HCT116 (cell line): ENCODE measurements at regions not wholly inside any gene's neighbourhood (a gene's known extent, or its start where the extent isn't known, plus 50 kb on each side); places are given as distances from the start of the nearest gene placed in this dataset.

Source experiments
- ATAC-seq: fragments of 200-7000 bp; cut with Tn5 transposase; 2 replicates; pipeline ENCODE4 v1.9.1; 2020; ENCODE audit warnings: mild to moderate bottlenecking, moderate library complexity
- BruUV-seq: library from RNA; stranded (reverse); fragments of 400-500 nt; replicated peaks from 2 replicates; lab custom pipeline; 2021; lab: Mats Ljungman, UMichigan
- CTCF ChIA-PET: fragments of 300-600 bp; sonication (Branson Sonifier 250); formaldehyde crosslinking; loops from one replicate; lab custom pipeline; 2021; ENCODE audit warnings: antibody characterized with exemption; lab: Charles Lee
- POLR2A ChIA-PET: fragments of 300-600, 350-600 bp; sonication (Branson Sonifier 250); formaldehyde crosslinking; loops from one replicate; lab custom pipeline; 2021; ENCODE audit warnings: antibody characterized with exemption; lab: Charles Lee
- RAD21 ChIA-PET, 2 experiments: fragments of 300-600 bp; sonication (Branson Sonifier 250); formaldehyde crosslinking; loops; one replicate each; lab custom pipeline; 2023; ENCODE audit warnings: low total read pairs in 2 of 2; ENCODE audit not compliant: uncharacterized antibody in 2 of 2, unreplicated experiment in 2 of 2, low non-redundant PET in 1 of 2; lab: Charles Lee
- DNase-seq: peaks from one replicate; pipeline ENCODE4 v3.0.0-alpha.2; 2010; ENCODE audit warnings: low read depth, low spot score
- H2AFZ ChIP-seq: fragments of 200-600 bp; shearing (Covaris generic), sonication (generic); 2 replicates; pipeline ENCODE4 v1.6.1; 2017; ENCODE audit warnings: low read depth, mixed run types, mixed read lengths, antibody characterized with exemption, low read length; ENCODE audit not compliant: poor library complexity, severe bottlenecking
- H3K27ac ChIP-seq: 2 replicates; pipeline ENCODE4 v1.5.1; 2012; ENCODE audit warnings: low read depth, low read length
- H3K27me3 ChIP-seq: fragments of 200-600 bp; sonication (generic); 2 replicates; pipeline ENCODE4 v1.6.1; 2016; ENCODE audit warnings: mixed run types, low read length, mixed read lengths; ENCODE audit not compliant: insufficient read depth
- H3K36me3 ChIP-seq, 2 experiments: fragments of 200-500 bp in 1 of 2; fragments of 200-600 bp in 1 of 2; sonication (Bioruptor generic) in 1 of 2; sonication (generic) in 1 of 2; 2 replicates each; pipeline versions ENCODE4 v1.5.1 to v1.6.1; 2014 to 2016; ENCODE audit warnings: low read length in 2 of 2, inconsistent platforms in 1 of 2, mixed read lengths in 1 of 2, mixed run types in 1 of 2; ENCODE audit not compliant: insufficient read depth in 2 of 2, control insufficient read depth in 1 of 2
- H3K4me1 ChIP-seq, 2 experiments: fragments of 200-600 bp in 1 of 2; sonication (generic) in 1 of 2; 2 replicates each; pipeline versions ENCODE4 v1.5.1 to v1.6.1; 2012 to 2017; ENCODE audit warnings: low read length in 2 of 2, inconsistent platforms in 1 of 2, mild to moderate bottlenecking in 1 of 2, mixed read lengths in 1 of 2, mixed run types in 1 of 2, moderate library complexity in 1 of 2; ENCODE audit not compliant: insufficient read depth in 2 of 2, control insufficient read depth in 1 of 2
- H3K4me2 ChIP-seq: fragments of 200-600 bp; sonication (generic); 2 replicates; pipeline ENCODE4 v1.6.1; 2017; ENCODE audit warnings: mixed run types, low read length, mixed read lengths
- H3K4me3 ChIP-seq, 2 experiments: fragments of 200-600 bp in 1 of 2; sonication (generic) in 1 of 2; replicated peaks in 1 of 2; 2 replicates each; pipeline ENCODE4 v1.5.1; 2011 to 2016; ENCODE audit warnings: low read length in 2 of 2, control low read depth in 1 of 2, low read depth in 1 of 2, mild to moderate bottlenecking in 1 of 2, mixed read lengths in 1 of 2, mixed run types in 1 of 2
- H3K79me2 ChIP-seq: fragments of 200-600 bp; sonication (generic); 2 replicates; pipeline ENCODE4 v1.6.1; 2017; ENCODE audit warnings: mild to moderate bottlenecking, mixed run types, low read length, moderate library complexity, mixed read lengths; ENCODE audit not compliant: insufficient read depth
- H3K9ac ChIP-seq: fragments of 200-600 bp; sonication (generic); 2 replicates; pipeline ENCODE4 v1.6.1; 2016; ENCODE audit warnings: low read length, mixed read lengths
- H3K9me2 ChIP-seq: fragments of 200-600 bp; sonication (generic), shearing (Covaris generic); 2 replicates; pipeline ENCODE4 v1.6.1; 2017; ENCODE audit warnings: mixed run types, mild to moderate bottlenecking, moderate library complexity; ENCODE audit not compliant: insufficient read depth
- H3K9me3 ChIP-seq, 2 experiments: fragments of 200-500 bp in 1 of 2; fragments of 200-600 bp in 1 of 2; sonication (Bioruptor generic) in 1 of 2; sonication (generic) in 1 of 2; 2 replicates each; pipeline ENCODE4 v1.6.1; 2014 to 2017; ENCODE audit warnings: low read length in 2 of 2, mixed read lengths in 2 of 2, inconsistent platforms in 1 of 2, low read depth in 1 of 2, mild to moderate bottlenecking in 1 of 2, mixed run types in 1 of 2, moderate library complexity in 1 of 2; ENCODE audit not compliant: control insufficient read depth in 1 of 2, insufficient read depth in 1 of 2
- H4K20me1 ChIP-seq: fragments of 200-600 bp; sonication (generic), shearing (Covaris generic); 2 replicates; pipeline ENCODE4 v1.6.1; 2017; ENCODE audit warnings: mixed run types, mild to moderate bottlenecking, moderate library complexity; ENCODE audit not compliant: insufficient read depth
- EGR1 ChIP-seq: IDR thresholded peaks from 2 replicates; pipeline ENCODE4 v1.6.1; 2012; ENCODE audit warnings: low read depth
- EZH2 ChIP-seq: fragments of 200-600 bp; sonication (generic); IDR thresholded peaks from 2 replicates; pipeline ENCODE4 v1.6.1; 2017; ENCODE audit warnings: antibody characterized with exemption, mixed run types
- JUND ChIP-seq: IDR thresholded peaks from 2 replicates; pipeline ENCODE4 v1.6.1; 2012
- POLR2A ChIP-seq: IDR thresholded peaks from 2 replicates; pipeline ENCODE4 v1.7.0; 2011; ENCODE audit warnings: borderline replicate concordance; ENCODE audit not compliant: insufficient read depth, insufficient read length; ENCODE audit errors: extremely low read depth
- SRF ChIP-seq: IDR thresholded peaks from 2 replicates; pipeline ENCODE4 v1.6.1; 2012; ENCODE audit warnings: low read depth
- intact Hi-C: fragments of 100-400 bp; cut with micrococcal nuclease; formaldehyde crosslinking; loops from 2 replicates; pipeline ENCODE4 v1.10.0; 2022
- TF ChIP-seq, protein P1 (sequence below): IDR thresholded peaks from 2 replicates; pipeline ENCODE4 v1.6.1; 2011; ENCODE audit warnings: mild to moderate bottlenecking, low read length, moderate library complexity; ENCODE audit not compliant: insufficient replicate concordance; ENCODE audit errors: extremely low read depth
- TF ChIP-seq, protein P2 (sequence below): IDR thresholded peaks from 2 replicates; pipeline ENCODE4 v1.6.1; 2012; ENCODE audit warnings: low read depth

DNA sequence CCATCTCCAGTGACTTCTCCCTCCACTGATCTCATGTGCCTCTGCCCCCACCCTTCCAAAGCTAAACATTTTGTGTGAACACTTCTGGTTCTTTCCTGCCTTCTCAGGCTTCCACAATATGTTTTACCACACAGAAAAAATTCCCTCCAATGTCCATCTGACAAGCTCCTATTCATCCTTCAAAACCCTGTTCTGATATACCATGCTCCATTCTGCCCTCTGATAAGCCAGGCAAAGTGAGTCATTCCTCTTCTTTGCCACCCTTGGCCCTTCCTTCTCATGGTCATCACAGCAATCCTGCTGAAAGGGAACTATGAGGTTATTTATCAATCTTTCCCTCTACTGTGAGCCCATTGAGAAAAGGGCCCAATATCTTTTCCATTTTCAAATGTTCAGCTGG lies 97.6 kb downstream of the BARX1 start (continued):
- TF ChIP-seq, protein P1, sequence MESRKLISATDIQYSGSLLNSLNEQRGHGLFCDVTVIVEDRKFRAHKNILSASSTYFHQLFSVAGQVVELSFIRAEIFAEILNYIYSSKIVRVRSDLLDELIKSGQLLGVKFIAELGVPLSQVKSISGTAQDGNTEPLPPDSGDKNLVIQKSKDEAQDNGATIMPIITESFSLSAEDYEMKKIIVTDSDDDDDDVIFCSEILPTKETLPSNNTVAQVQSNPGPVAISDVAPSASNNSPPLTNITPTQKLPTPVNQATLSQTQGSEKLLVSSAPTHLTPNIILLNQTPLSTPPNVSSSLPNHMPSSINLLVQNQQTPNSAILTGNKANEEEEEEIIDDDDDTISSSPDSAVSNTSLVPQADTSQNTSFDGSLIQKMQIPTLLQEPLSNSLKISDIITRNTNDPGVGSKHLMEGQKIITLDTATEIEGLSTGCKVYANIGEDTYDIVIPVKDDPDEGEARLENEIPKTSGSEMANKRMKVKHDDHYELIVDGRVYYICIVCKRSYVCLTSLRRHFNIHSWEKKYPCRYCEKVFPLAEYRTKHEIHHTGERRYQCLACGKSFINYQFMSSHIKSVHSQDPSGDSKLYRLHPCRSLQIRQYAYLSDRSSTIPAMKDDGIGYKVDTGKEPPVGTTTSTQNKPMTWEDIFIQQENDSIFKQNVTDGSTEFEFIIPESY, result no peak
- TF ChIP-seq, protein P2, sequence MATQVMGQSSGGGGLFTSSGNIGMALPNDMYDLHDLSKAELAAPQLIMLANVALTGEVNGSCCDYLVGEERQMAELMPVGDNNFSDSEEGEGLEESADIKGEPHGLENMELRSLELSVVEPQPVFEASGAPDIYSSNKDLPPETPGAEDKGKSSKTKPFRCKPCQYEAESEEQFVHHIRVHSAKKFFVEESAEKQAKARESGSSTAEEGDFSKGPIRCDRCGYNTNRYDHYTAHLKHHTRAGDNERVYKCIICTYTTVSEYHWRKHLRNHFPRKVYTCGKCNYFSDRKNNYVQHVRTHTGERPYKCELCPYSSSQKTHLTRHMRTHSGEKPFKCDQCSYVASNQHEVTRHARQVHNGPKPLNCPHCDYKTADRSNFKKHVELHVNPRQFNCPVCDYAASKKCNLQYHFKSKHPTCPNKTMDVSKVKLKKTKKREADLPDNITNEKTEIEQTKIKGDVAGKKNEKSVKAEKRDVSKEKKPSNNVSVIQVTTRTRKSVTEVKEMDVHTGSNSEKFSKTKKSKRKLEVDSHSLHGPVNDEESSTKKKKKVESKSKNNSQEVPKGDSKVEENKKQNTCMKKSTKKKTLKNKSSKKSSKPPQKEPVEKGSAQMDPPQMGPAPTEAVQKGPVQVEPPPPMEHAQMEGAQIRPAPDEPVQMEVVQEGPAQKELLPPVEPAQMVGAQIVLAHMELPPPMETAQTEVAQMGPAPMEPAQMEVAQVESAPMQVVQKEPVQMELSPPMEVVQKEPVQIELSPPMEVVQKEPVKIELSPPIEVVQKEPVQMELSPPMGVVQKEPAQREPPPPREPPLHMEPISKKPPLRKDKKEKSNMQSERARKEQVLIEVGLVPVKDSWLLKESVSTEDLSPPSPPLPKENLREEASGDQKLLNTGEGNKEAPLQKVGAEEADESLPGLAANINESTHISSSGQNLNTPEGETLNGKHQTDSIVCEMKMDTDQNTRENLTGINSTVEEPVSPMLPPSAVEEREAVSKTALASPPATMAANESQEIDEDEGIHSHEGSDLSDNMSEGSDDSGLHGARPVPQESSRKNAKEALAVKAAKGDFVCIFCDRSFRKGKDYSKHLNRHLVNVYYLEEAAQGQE, result no peak
- TF ChIP-seq JUND, result no peak
- TF ChIP-seq SRF, result no peak
- no peak for TF ChIP-seq POLR2A
- TF ChIP-seq, all 23 proteins: peak for 0

DNA sequence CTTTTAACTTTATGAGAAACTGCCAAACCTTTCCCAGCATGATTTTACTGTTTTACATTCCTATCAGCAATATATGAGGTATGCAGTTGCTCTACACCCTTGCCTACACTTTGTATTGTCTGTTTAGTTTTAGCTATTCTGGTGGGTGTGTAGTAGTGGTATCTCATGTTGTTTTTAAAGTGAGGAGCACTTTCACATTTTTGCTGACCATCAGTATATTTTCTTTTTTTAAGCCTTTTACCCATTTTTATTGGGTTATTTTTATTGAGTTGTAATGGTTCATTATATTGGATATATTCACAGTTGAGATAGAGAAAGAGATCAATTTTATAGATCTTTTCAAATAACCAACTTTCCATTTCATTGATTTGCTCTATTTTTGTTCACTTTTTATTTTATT lies 102.4 kb downstream of the BARX1 start:
- H3K9me3 ChIP-seq, result no peaks in the 10 kb centered on the region
- ATAC-seq (no peak), DNase-seq (no peak)
- H4K20me1 ChIP-seq, result no peaks in the 10 kb centered on the region
- no TSS peak for BruUV-seq
- POLR2A ChIA-PET, result no interaction called here
- H3K27me3 ChIP-seq, result peaks cover 31% of the 10 kb centered on the region
- no peak overlapping the region for H3K9ac ChIP-seq
- no peaks in the 10 kb centered on the region for H3K4me1 ChIP-seq
- no peak overlapping the region for H3K27ac ChIP-seq
- H3K79me2 ChIP-seq, result no peaks in the 10 kb centered on the region
- H2AFZ ChIP-seq, result no peak overlapping the region
- no peak overlapping the region for H3K4me3 ChIP-seq
- H3K4me2 ChIP-seq, result no peak overlapping the region
- CTCF ChIA-PET, result no interaction called here
- intact Hi-C loops, result no loop called here
- H3K9me2 ChIP-seq, result no peaks in the 10 kb centered on the region
- RAD21 ChIA-PET, result no interaction called here
- no peaks in the 10 kb centered on the region for H3K36me3 ChIP-seq
- TF ChIP-seq EGR1, result no peak
- TF ChIP-seq EZH2, result no peak
- TF ChIP-seq, all 23 proteins: peak for 0
